ENCODE measurements at regions not wholly inside any gene's neighbourhood (a gene's known extent, or its start where the extent isn't known, plus 50 kb on each side); places are given as distances from the start of the nearest gene placed in this dataset.

- TF ChIP-seq, protein P1, sequence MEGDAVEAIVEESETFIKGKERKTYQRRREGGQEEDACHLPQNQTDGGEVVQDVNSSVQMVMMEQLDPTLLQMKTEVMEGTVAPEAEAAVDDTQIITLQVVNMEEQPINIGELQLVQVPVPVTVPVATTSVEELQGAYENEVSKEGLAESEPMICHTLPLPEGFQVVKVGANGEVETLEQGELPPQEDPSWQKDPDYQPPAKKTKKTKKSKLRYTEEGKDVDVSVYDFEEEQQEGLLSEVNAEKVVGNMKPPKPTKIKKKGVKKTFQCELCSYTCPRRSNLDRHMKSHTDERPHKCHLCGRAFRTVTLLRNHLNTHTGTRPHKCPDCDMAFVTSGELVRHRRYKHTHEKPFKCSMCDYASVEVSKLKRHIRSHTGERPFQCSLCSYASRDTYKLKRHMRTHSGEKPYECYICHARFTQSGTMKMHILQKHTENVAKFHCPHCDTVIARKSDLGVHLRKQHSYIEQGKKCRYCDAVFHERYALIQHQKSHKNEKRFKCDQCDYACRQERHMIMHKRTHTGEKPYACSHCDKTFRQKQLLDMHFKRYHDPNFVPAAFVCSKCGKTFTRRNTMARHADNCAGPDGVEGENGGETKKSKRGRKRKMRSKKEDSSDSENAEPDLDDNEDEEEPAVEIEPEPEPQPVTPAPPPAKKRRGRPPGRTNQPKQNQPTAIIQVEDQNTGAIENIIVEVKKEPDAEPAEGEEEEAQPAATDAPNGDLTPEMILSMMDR (conservative IDR thresholded peaks at IDR 0.05; ENCODE audit: low read length) = no peak
- TF ChIP-seq EZH2phosphoT487 (IDR thresholded peaks at IDR 0.05; ENCODE audit: borderline replicate concordance) = no peak
Observed at GRCh38 chr4:157908691-157909090, 264.1 kb downstream of the GASK1B start.

Measured in Loucy (cell line).